ENCODE measurements at regions not wholly inside any gene's neighbourhood (a gene's known extent, or its start where the extent isn't known, plus 50 kb on each side); places are given as distances from the start of the nearest gene placed in this dataset.

GRCh38 chr6:18672852-18673251, 285.7 kb downstream of the RNF144B start:
- no peak for DNase-seq (ENCODE audit: low read depth in 3 of 3)

- no peak for DNase-seq (ENCODE audit: low read depth in 3 of 3)
Measured at GRCh38 chr6:18674346-18674745, 287.2 kb downstream of the RNF144B start.

- no peak for DNase-seq (ENCODE audit: low read depth in 3 of 3)
Measured at GRCh38 chr6:18675881-18676280, 288.7 kb downstream of the RNF144B start.

GRCh38 chr6:18676548-18676947, 289.4 kb downstream of the RNF144B start:
- DNase-seq (ENCODE audit: low read depth in 3 of 3) = no peak

- no peak for DNase-seq (ENCODE audit: low read depth in 3 of 3)
Measured at GRCh38 chr6:18680842-18681241, 293.7 kb downstream of the RNF144B start.

- DNase-seq (ENCODE audit: low read depth in 3 of 3) = no peak
Measured at GRCh38 chr6:18681832-18682503, 294.8 kb downstream of the RNF144B start.

GRCh38 chr6:18684343-18684742, 297.2 kb downstream of the RNF144B start:
- no peak for DNase-seq (ENCODE audit: low read depth in 3 of 3)

- no peak for DNase-seq (ENCODE audit: low read depth in 3 of 3)
Measured at GRCh38 chr6:18692929-18693685, 306.0 kb downstream of the RNF144B start.

- DNase-seq (ENCODE audit: low read depth in 3 of 3) = no peak
Measured at GRCh38 chr6:18693881-18694280, 306.7 kb downstream of the RNF144B start.

GRCh38 chr6:18703546-18703945, 316.4 kb downstream of the RNF144B start:
- no peak for DNase-seq (ENCODE audit: low read depth in 3 of 3)

GRCh38 chr6:18707714-18708439, 320.7 kb downstream of the RNF144B start:
- no peak for DNase-seq (ENCODE audit: low read depth in 3 of 3)

GRCh38 chr6:18712595-18712994, 325.4 kb downstream of the RNF144B start:
- no peak for DNase-seq (ENCODE audit: low read depth in 3 of 3)

GRCh38 chr6:18720075-18720474, 332.9 kb downstream of the RNF144B start:
- no peak for DNase-seq (ENCODE audit: low read depth in 3 of 3)

- no peak for DNase-seq (ENCODE audit: low read depth in 3 of 3)
Measured at GRCh38 chr6:18724056-18724455, 336.9 kb downstream of the RNF144B start.

GRCh38 chr6:18725449-18725848, 338.3 kb downstream of the RNF144B start:
- no peak for DNase-seq (ENCODE audit: low read depth in 3 of 3)

- DNase-seq (ENCODE audit: low read depth in 3 of 3) = no peak
Measured at GRCh38 chr6:18733921-18734550, 346.9 kb downstream of the RNF144B start.

GRCh38 chr6:18741741-18742140, 354.6 kb downstream of the RNF144B start:
- no peak for DNase-seq (ENCODE audit: low read depth in 3 of 3)

- no peak for DNase-seq (ENCODE audit: low read depth in 3 of 3)
Measured at GRCh38 chr6:18742406-18742805, 355.3 kb downstream of the RNF144B start.

GRCh38 chr6:18746727-18747126, 359.6 kb downstream of the RNF144B start:
- DNase-seq (ENCODE audit: low read depth in 3 of 3) = no peak

- no peak for DNase-seq (ENCODE audit: low read depth in 3 of 3)
Measured at GRCh38 chr6:18748314-18748713, 361.2 kb downstream of the RNF144B start.

- no peak for DNase-seq (ENCODE audit: low read depth in 3 of 3)
Measured at GRCh38 chr6:18752278-18753068, 365.3 kb downstream of the RNF144B start.

Data from stimulated activated CD4-positive, alpha-beta T cell treated with anti-CD3 and anti-CD28 coated beads, TNF-alpha, amount 100 ng/mL, for 24 hours (primary cell).